ENCODE measurements at regions not wholly inside any gene's neighbourhood (a gene's known extent, or its start where the extent isn't known, plus 50 kb on each side); places are given as distances from the start of the nearest gene placed in this dataset.

- ATAC-seq: no peak
- CTCF ChIA-PET: interaction anchor here (1.4 kb wide), 1 partner anchor 68 kb away, joined by 4 read pairs; no protein-coding TSS in a partner anchor
- peaks cover 13% of the 10 kb centered on the region for H3K4me1 Mint-ChIP-seq
Observed at GRCh38 chr5:158143081-158143480, 284.1 kb upstream of the CLINT1 start.

GRCh38 chr5:158142156-158142555 is 283.2 kb upstream of the CLINT1 start:
- POLR2A ChIA-PET: no interaction called here
- DNase-seq (ENCODE audit: low spot score): no peak
- Mint-ChIP-seq H3K9me3 (peaks cover 9% of the 10 kb centered on the region), H3K4me1 (peaks cover 20% of the 10 kb centered on the region), H3K4me3 (no peak overlapping the region), H3K27ac (no peak overlapping the region), H3K27me3 (ENCODE audit: low read depth) (no peaks in the 10 kb centered on the region), H3K36me3 (no peaks in the 10 kb centered on the region)
- TF ChIP-seq MAX (CRISPR knock-in tag; IDR thresholded peaks at IDR 0.05): no peak
- CTCF ChIA-PET: no interaction called here
- no peak for ATAC-seq

More at GRCh38 chr5:158143081-158143480, 284.1 kb upstream of the CLINT1 start:
- Mint-ChIP-seq H3K27me3 (ENCODE audit: low read depth) (no peaks in the 10 kb centered on the region), H3K27ac (no peak overlapping the region), H3K4me3 (no peak overlapping the region), H3K9me3 (peaks cover 9% of the 10 kb centered on the region), H3K36me3 (no peaks in the 10 kb centered on the region)
- POLR2A ChIA-PET: no interaction called here
- no peak for TF ChIP-seq E2F5 (CRISPR knock-in tag; IDR thresholded peaks at IDR 0.05)
- no peak for TF ChIP-seq CTCF (IDR thresholded peaks at IDR 0.05)
- TF ChIP-seq MXD4 (CRISPR knock-in tag; IDR thresholded peaks at IDR 0.05; ENCODE audit: borderline replicate concordance): no peak
- no peak for TF ChIP-seq STAT6 (CRISPR knock-in tag; conservative IDR thresholded peaks at IDR 0.05; ENCODE audit: low read depth)
- no peak for TF ChIP-seq MYBL2 (CRISPR knock-in tag; IDR thresholded peaks at IDR 0.05)
- TF ChIP-seq CDX4 (CRISPR knock-in tag; IDR thresholded peaks at IDR 0.05; ENCODE audit: borderline replicate concordance): no peak
- no peak for TF ChIP-seq SMAD3 (CRISPR knock-in tag; IDR thresholded peaks at IDR 0.05; ENCODE audit: borderline replicate concordance)
- no peak for TF ChIP-seq ZNF512 (CRISPR knock-in tag; IDR thresholded peaks at IDR 0.05; ENCODE audit: borderline replicate concordance)
- no peak for TF ChIP-seq NR3C1 (CRISPR knock-in tag; conservative IDR thresholded peaks at IDR 0.05; ENCODE audit: low read depth)
- no peak for DNase-seq (ENCODE audit: low spot score)

GRCh38 chr5:158140120-158140731 is 281.3 kb upstream of the CLINT1 start:
- Mint-ChIP-seq H3K4me1 (peaks cover 31% of the 10 kb centered on the region), H3K27me3 (ENCODE audit: low read depth) (no peaks in the 10 kb centered on the region), H3K36me3 (no peaks in the 10 kb centered on the region), H3K4me3 (no peak overlapping the region), H3K27ac (no peak overlapping the region), H3K9me3 (peaks cover 9% of the 10 kb centered on the region)
- DNase-seq (ENCODE audit: low spot score): no peak
- ChIA-PET CTCF (interaction anchor here (1.2 kb wide), 1 partner anchor 65 kb away, joined by 4 read pairs; no protein-coding TSS in a partner anchor), POLR2A (no interaction called here)
- no peak for ATAC-seq
- TF ChIP-seq NFATC4 (CRISPR knock-in tag; IDR thresholded peaks at IDR 0.05) (no peak), ETV6 (CRISPR knock-in tag; IDR thresholded peaks at IDR 0.05) (no peak), NFYB (CRISPR knock-in tag; conservative IDR thresholded peaks at IDR 0.05; ENCODE audit: low read depth) (no peak), ZNF671 (CRISPR knock-in tag; IDR thresholded peaks at IDR 0.05) (no peak), ZBTB21 (CRISPR knock-in tag; IDR thresholded peaks at IDR 0.05; ENCODE audit: borderline replicate concordance) (no peak), AR (CRISPR knock-in tag; IDR thresholded peaks at IDR 0.05) (no peak), ZMAT4 (CRISPR knock-in tag; IDR thresholded peaks at IDR 0.05) (no peak), HMGXB4 (CRISPR knock-in tag; IDR thresholded peaks at IDR 0.05) (no peak), SMAD3 (CRISPR knock-in tag; IDR thresholded peaks at IDR 0.05; ENCODE audit: borderline replicate concordance) (no peak)

Data from WTC11 (cell line).